Stimulated activated CD4-positive, alpha-beta T cell treated with anti-CD3 and anti-CD28 coated beads, Interleukin-4, amount 100 ng/mL, for 24 hours (primary cell): ENCODE measurements at regions not wholly inside any gene's neighbourhood (a gene's known extent, or its start where the extent isn't known, plus 50 kb on each side); places are given as distances from the start of the nearest gene placed in this dataset.
"Not testable (repeated sequence)": the region's sequence is repeated elsewhere in the genome, so short reads cannot be mapped to it uniquely, and the experiment has no call there.

Experiments used
- DNase-seq: peaks from one replicate; pipeline ENCODE4 v3.0.0-alpha.2; 2020

DNA sequence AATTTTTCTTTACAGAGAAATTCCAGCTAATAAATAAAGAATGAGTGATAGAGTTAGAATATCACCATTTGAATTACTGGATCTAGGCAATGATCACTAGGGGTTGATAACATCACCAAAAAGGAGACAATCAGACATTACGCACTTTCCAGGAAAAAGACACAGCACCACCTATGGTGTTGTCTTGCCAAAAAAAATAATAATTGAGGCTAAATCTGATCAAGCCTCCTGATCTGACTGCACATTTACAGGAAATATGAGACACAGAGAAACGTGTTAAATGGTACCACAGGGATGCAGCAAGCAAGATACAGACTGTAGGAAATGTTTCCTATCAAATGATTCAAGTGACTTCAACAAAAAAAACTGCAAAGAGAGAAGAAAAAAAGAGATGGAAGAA, 92.8 kb downstream of the EOMES start:
- no peak for DNase-seq

DNA sequence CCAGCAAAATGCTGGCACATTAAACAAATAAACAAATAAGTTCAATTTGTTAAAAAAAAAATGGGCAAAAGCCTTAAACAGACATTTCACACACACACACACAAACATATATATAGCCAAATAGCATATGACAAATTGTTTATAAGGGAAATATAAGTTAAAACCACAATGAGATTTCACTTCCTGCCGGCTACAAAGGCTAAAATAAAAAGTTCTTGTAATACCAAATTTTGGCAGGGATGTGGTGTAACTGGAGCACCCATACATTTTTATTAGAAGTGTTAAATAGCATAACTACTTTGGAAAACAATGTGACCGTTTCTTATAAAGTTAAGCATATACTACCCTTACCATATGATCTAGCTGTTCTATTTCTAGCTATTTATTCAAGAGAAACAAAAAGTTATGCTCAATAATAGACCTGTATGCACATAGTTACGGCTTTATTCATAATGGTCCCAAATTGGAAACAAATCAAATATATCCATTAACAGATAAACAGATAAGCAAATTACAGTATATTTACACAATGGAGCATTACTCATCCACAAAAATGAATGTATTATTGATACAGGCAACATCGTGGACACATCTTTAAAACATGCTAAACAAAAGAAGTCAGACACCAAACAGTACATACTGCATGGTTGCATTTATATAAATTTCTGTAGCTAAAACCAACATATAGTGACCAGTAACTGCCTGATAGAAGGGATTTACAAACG, 93.9 kb downstream of the EOMES start:
- no peak for DNase-seq

DNA sequence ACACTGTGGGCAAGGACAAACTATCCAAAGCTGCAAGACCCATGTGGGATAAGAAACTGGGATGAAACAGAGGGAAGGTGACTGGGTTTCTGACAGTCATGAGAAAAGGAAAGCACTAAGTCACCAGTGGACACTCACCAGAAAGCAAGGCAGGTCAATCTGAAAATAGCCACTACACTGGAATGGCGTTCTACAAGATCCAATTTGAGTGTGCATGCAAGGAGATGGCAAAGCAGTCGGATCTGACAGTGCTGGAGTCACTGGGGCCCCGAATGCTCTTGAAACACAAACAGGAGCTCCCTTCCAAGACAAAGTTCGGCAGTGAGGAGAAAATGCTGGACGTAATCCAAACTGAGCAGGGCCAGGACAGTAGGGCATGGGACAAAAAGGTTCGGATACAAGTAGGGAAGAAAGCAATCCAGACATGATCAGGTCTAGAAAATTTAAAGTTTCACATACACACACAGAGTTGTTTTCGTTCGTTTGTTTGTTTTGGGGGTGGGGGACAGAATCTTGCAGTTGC, 95.5 kb downstream of the EOMES start:
- no peak for DNase-seq

DNA sequence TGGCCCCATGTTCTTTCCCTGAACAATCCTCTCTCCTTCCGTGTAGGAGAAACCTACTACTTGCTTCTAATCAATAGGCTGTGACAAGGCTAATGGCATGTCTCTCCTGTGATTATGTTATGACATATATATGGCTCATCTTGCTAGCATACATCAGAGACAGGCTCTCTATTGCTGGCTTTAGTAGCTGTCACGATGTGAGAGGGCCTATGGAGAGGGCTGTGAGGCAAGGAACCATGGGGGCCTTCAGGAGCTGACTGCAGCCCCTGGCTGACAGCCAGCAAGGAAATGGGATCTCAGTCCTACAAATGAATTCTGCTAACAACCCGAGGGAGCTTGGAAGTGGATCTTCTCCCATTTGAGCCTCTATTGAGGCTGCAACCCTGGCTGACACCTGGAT, 96.3 kb downstream of the EOMES start:
- DNase-seq: no peak

DNA sequence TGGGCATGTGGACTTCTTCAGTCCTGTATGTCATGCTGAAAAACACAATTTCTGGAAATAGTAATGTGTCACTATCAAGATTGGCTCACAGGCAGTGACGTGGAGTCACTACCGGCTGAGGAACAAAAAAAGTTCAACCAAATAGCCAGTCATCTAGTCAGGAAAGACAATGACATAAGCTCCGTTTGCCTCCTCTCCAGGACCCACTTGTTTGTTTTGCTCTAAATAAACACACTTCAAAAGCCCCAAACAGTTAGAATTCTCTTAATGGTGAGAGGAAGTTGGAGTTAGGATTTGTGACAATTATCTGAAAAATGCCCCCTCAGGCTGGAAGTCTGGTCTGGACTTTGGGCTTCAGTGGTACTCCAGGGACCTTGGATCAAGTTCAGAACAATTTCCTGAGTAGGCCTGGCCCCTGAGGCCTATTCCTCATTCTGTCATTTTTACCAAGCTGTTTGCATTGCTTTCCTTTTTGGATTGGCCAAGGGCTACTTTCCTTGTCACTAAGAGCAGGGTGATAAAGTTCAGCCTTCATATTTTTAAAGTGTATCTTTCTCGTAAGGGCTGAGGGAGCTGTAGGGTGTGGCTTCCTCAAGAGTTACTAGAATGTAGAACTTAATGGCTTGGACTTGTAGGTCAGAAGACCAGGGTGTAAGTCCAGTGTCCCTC, 98.9 kb downstream of the EOMES start:
- no peak for DNase-seq

DNA sequence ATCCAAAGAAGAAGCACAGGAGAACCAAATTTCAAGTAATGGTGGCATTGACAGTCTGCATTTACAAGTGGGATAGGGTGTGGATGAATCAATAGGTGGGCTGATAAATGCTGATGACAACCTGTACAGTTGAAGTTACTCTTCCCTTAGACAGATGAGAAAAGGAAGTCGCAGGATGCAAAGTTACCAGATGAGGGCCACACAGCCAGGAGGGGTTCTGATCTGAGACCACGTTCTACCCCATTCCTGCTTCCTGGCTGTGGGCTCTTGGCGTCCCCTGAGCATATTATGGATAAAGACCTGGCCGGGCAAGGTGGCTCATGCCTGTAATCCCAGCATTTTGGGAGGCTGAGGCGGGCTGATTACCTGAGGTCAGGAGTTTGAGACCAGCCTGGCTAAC, 104.6 kb downstream of the EOMES start:
- DNase-seq: no peak

DNA sequence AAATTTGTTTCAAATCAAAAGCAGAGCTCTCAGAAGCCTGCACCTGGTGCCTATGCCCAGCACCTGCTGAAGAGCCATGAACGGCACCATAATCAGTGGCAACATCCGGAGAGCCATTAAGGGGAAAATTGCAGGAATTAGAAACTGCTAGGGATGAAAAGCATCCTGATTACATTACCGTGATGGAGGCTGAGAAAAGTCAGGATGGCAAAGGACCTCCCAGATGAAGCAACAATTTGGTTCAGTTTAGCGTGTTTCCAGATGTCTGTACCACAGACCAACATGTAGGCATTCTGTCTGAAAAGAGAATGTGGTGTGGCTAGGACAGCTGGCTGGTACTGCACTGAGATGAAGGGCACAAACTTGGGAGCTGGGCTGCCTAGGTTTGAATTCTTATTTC, 106.1 kb downstream of the EOMES start:
- no peak for DNase-seq

DNA sequence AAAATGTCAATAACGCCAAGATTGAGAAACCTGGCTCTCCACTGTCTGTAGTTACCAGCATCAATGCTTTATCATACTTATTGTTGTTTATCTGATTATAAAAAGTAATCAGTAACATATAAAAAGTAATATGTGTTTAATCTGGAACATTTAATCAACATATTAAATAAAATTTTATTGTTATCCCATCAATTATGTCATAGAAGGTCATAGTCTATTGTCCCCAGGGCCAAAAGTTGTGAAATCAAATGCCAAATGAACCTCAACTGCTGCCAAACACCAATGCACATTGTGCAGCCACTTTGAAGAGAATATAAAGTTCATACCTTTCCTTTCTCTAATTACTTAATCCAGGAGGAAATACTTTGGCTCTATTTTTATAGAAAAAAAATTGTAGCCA, 106.6 kb downstream of the EOMES start:
- DNase-seq: no peak

DNA sequence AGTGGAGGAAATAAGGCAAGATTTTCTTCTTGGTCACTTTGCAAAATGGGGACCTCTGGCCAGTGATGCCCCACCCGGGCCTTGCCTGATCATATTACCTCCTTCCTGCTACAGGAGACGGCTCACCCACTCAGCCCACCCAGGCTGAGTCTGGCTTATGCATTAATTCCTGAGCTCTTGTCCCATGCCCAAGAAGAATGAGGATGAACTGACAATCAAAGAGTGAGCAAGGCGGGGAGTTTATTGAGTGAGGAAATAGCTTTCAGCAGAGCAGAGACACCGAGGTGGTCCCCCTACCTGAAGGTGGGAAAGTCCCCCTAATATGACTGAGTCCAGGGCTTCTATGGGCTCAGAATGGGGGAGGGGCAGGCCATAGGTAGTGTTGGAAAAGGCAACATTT, 107.5 kb downstream of the EOMES start:
- DNase-seq: no peak

DNA sequence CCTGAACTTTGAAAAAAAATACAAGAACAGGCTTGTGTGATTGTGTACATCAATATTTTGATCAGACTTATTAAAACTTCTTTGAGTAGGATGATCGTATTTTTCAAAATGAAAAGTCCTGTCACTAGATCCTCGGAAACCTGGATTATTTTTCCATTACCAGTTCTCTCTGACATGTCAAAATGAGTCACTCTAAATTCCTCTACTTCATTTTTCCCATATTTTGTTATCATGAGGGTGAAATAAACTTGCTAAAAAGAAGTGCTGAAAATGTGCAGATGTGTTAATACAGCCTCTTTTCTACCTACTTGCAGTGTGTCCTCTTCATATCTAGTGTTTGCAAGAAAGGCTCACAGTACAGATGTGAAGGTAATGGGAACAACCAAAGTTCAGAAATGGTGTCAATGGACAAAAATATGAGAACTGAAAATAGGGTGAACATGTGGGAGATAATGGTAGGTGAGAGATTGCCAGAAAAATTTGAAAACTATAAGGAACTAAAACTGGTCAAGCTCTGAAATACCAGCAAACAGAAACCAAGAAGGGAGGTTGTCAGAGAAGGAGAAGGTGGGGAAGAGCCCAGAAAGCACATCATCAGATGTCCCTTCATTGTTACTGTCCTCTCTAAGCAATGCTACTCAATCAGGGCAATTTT, 108.2 kb downstream of the EOMES start:
- DNase-seq: no peak

DNA sequence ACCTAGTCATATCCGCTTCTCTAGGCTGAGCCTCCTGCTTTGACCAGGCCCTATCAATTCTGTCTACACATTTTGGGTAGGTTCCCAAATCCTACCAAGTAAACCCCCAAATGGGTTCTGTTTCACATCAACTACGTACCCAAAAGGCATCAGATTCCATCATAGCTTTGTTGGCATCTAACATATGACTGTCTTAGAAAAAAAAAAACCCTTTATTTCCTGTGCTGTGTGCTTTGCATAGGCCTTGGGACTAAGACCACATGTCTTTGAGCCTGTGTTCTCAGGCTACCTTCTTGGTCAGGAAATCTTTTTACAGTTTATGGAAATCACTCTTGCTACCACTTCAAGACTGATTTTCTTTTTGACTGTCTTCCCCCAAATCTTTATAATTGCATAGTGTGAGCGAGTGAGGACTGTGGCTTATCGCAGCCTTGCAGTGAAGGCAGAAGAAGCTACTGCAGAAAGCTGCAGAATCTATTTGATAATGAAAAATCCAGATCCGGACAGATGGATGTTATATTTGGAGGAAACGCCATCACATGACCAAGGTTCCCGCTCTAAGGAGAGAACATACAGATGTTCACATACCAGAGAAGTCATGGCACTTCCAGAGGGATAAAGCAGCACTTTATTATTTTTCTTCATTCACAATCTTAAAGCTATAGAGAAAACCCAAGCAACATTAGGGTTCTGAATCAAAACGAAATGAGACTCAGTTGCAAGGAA, 111.2 kb downstream of the EOMES start:
- no peak for DNase-seq

DNA sequence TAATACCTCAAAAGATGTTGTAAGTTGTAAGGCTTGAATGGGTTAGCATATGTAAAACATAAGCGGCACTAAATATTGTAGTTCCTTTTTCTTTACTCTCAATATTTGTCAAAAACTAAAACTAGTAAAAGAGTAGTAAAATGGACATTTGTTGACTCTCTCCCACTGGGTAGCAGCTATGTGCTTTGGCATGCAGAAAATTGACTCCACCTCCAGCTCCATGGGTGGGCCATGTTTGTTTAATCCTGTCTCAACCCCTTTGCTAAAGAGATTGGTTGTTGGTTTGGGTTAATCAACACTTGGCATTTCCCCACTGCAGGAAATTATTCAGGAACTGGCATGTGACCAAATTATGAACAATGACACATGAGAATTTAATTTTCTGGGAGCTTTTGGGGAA, 114.8 kb downstream of the EOMES start:
- no peak for DNase-seq

DNA sequence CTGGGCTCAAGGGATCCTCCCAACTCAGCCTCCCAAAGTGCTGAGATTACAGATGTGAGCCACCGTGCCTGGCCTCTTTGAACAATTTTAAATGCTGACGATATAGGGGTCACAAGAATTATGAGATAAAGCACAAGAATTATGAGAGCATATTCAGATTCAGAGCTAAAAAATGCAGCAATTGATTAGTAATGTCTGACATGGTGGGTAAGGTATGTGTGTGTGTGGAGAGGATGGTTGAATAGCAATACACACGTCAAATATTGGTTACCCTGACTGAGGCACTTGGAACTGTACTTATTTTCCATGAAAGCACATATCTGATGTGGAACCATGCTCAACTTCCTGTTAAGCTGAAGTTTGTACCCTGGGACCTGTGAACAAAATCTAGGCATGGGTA, 115.6 kb downstream of the EOMES start:
- DNase-seq: no peak

DNA sequence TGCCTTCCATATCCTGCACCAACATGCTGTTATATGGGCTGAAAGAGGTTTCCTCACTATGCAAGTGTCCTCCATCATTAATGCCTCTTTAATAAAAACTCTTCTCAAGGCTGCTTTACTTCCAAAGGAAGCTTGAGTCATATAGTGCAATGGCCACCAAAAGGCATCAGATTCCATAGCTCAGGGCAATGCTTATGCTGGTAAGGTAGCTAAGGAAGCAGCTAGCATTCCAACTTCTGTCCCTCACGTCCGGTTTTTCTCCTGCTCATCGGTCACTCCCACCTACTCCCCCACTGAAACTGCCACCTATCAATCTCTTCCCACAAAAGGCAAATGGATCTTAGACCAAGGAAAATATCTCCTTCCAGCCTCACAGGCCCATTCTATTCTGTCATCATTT, 117.1 kb upstream of the SLC4A7 start:
- DNase-seq: not testable (repeated sequence)

DNA sequence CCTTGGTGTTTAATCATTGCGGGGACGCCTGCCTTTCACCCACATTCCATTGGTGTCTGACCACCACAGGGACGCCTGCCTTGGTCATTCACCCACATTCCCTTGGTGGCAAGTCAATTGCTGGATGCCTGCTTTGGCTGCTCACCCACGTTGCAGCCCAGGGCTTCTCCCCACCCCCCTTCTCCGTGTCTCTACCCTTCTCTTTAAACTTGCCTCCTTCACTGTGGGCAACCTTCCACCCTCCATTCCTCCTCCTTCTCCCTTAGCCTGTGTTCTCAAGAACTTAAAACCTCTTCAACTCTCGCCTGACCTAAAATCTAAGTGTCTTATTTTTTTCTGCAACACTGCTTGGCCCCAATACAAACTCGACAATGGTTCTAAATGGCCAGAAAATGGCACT, 115.6 kb upstream of the SLC4A7 start:
- DNase-seq: not testable (repeated sequence)

DNA sequence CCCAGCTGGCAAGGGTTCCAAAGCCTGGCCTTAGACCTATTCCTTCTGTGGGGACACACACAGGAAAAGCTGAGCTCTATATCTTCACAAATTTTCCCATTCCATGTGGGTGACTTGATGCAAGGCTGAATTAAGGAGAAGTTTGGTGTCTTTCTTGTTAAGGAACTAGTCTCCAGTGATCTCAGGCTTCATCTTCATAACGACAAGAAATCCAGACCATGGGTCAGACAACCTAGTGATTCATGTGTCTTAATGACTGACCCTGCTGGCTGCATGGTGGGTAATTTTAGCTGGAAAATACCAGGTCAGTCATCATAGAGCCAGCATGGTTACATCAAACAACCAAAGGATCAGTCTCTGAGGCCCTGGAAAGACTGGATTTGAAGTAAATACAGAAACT, 112.7 kb upstream of the SLC4A7 start:
- DNase-seq: no peak

DNA sequence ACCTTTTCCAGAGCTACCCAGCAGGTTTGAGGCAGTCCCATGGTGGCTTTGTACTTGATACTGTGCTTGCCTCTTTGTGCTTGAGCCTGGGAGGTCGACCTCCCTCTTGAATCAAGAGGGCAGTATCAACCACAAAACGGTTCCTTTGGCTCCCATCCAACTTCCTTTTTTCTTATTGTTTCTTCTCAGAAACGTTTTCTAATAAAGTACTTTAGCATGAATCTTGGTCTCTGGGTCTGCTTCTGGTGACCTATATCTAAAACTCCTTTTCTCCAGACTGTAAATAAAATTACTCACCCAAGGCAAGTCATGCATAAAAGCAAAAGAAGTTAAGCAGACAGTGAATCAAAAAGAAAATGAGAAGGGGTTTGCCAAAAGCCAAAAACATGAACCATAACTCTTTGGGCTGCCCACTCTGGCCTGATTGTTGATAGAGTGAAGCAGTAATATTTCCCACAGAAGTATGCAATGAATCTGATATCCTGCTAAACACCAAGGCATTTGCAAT, 112.2 kb upstream of the SLC4A7 start:
- DNase-seq: peak; percentile 14

DNA sequence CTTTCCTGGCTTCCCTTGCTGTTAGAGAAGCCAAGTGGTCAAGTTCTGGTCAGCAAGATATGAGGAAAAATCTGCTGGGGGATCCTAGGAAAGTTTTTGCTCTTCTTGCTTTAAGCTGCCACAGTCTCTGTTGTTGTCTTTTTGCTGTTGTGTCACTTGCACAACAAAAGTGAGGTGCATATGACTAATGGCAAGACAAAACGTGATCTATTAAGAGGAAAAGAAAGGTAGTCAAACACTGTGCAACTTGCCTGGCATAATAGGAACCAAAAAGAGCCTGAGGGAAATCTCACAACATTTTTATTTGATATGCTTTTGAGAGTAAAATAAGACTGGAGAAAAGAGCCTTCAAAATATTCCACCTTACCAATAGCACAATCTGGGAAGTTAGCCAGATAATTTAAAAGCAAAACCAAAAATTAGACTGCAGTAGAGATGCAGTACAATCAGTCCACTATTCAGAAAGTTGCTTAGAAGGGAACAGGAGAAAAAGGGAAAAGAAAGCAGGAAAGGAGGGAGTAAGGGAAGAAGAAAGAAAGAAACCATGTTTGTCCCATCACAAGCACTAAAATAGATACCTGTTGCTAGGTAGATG, 110.0 kb upstream of the SLC4A7 start:
- DNase-seq: no peak

DNA sequence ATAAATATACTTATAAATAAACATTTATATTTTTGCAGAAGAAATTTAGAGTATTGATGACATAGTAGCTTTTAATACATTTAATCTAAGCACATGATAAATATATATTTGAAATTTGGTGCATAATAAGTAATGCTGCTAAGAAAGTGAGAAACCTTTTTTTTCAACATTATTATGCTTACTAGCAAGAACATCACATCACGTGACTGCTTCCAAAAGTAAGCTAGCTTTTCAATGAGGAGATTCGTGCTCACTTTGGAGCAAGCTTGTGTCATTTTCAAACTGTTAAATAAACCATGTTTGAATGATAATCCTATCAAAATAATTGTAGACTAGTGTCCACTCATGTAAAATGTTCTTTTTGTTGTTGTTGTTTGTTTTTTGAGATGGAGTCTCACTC, 109.0 kb upstream of the SLC4A7 start:
- no peak for DNase-seq

DNA sequence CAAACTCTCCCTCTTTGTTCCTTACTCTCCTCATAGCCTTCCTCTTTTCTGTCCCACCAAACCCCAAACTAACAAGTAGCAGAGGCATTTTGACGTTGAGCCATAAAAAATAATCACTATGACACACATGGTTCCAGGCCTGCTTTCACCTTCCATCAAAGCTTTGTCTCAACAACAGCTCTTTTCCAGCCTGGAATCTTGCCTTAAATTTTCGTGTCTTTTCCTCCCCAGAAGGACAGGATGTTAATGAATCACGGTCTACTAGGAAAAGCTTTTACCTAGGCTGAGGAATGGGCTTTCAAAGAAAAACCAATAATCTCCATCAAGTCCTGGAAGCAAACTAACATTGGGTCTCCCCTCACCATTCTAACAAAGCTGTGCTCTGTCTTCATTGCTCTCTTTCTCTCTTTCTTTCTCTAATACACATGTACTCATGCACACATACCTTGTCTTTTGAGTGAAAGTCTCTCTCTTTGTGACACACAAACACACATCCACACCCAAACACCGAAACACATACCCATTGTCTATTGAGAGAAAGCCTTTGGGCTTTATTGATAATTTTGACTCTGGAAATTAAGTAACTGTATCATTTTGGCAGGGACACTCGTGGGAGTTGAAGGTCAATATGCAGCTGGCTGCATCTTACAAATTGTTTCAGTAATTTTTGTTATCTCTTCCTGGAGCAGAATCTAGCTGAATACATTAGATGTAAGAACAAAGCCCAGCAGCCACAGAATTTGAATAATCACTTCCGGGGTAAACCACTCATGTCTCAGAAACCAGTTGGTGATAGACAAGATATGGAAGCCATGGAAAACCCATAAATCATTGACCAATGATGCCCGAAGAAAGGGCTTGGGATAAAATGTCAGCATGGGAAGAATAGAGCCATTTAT, 107.4 kb upstream of the SLC4A7 start:
- peak; percentile 23 for DNase-seq

DNA sequence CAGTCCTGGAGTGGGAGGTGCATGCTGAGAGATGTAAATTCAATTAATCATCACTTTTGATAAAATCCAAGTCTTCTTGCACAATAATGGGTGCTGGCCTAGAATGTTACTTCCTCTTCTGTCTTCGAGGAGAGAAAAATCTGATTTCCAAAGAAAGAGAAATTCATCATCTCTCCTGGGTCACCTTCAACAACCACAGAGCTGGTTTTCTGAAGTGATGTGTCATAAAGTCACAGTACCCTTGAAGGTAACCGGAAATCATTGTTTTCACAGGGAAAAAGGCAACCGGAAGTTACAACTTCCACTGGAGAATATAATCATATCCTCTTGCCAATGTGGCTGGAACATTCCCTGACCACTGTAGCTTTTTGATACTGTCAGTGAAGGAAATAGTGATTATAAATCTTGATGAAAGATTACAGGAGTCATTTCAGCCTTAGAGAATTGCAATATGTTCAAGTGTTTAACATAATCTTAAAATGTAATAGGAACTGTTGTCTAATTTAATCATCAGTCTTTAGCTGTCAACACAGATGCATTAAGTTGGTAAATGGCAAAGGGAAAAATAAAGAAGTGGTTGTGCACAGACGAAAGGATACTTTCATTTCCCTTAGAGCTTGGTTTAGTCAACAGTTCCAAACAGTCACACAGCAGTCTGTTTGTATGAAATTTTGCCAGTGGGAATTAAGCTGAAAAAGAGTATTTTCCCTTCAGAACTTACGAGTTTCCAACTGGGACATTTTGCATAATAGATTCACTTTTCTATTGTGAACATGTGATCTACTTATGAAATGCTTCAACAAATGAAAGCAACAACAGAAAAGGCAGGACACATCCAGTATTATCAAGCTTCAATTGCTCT, 106.5 kb upstream of the SLC4A7 start:
- peak; percentile 21 for DNase-seq
